K562 (cell line): ENCODE measurements at regions not wholly inside any gene's neighbourhood (a gene's known extent, or its start where the extent isn't known, plus 50 kb on each side); places are given as distances from the start of the nearest gene placed in this dataset.

Experiments used
- ATAC-seq: fragments of 200-7000 bp; cut with Tn5 transposase; 3 replicates; pipeline ENCODE4 v1.9.1; 2020; ENCODE audit warnings: moderate library complexity
- BruUV-seq: library from RNA; stranded (reverse); fragments of 400-500 nt; replicated peaks from 2 replicates; lab custom pipeline; 2021; lab: Mats Ljungman, UMichigan
- CTCF ChIA-PET: fragments of 300-600 bp; formaldehyde crosslinking; extraction: SDS; loops from one replicate; lab custom pipeline; 2021; ENCODE audit warnings: low intra/inter-chr PET ratio; lab: Yijun Ruan, JAX
- POLR2A ChIA-PET: fragments of 300-600, 350-650 bp; sonication (Branson Sonifier 250); formaldehyde crosslinking; extraction: SDS; loops from one replicate; lab custom pipeline; 2021; ENCODE audit warnings: antibody characterized with exemption, inconsistent platforms; lab: Yijun Ruan, JAX
- DNase-seq, 4 experiments: peaks; one replicate each; pipeline versions ENCODE4 v3.0.0 to v3.0.0-alpha.2; 2011 to 2018; ENCODE audit warnings: low spot score in 3 of 4, mixed read lengths in 3 of 4; ENCODE audit errors: extremely low read depth in 1 of 4
- FAIRE-seq: peaks from 2 replicates; lab custom pipeline; 2011; peaks lifted over from hg19 to GRCh38; lab: Jason Lieb, UNC
- H2AFZ ChIP-seq: 2 replicates; pipeline ENCODE4 v1.6.0; 2011; ENCODE audit warnings: low read depth, low read length, control low read depth, inconsistent platforms
- H3K27ac ChIP-seq: fragments of 200-600 bp; 3 replicates; pipeline ENCODE4 v1.8.0; 2011; ENCODE audit warnings: low read depth, mild to moderate bottlenecking, control low read depth, inconsistent platforms, low read length, moderate library complexity, mixed read lengths; ENCODE audit errors: extremely low read depth
- H3K27me3 ChIP-seq, 2 experiments: fragments of 300-600 bp in 1 of 2; 2 replicates in 1 of 2; 3 replicates in 1 of 2; pipeline versions ENCODE4 v1.6.0 to v1.8.0; 2011; ENCODE audit warnings: inconsistent platforms in 2 of 2, low read length in 2 of 2, mild to moderate bottlenecking in 1 of 2, mixed read lengths in 1 of 2, moderate library complexity in 1 of 2; ENCODE audit not compliant: control insufficient read depth in 2 of 2, insufficient read depth in 2 of 2
- H3K36me3 ChIP-seq: fragments of 300-600 bp; 3 replicates; pipeline ENCODE4 v1.8.0; 2011; ENCODE audit warnings: mild to moderate bottlenecking, low read length, inconsistent platforms; ENCODE audit not compliant: control insufficient read depth, insufficient read depth
- H3K4me1 ChIP-seq, 2 experiments: fragments of 200-600 bp in 1 of 2; replicated peaks in 1 of 2; 2 replicates in 1 of 2; 3 replicates in 1 of 2; pipeline versions ENCODE4 v1.5.1 to v1.8.0; 2011; ENCODE audit warnings: inconsistent platforms in 2 of 2, low read length in 2 of 2, mild to moderate bottlenecking in 1 of 2, mixed read lengths in 1 of 2, moderate library complexity in 1 of 2; ENCODE audit not compliant: control insufficient read depth in 2 of 2, insufficient read depth in 2 of 2
- H3K4me2 ChIP-seq: 2 replicates; pipeline ENCODE4 v1.6.1; 2011; ENCODE audit warnings: low read length, control low read depth, inconsistent platforms, mixed read lengths; ENCODE audit not compliant: insufficient read depth
- H3K4me3 ChIP-seq: fragments of 200-600 bp; sonication (generic), shearing (Covaris generic); 2 replicates; pipeline ENCODE4 v1.5.1; 2016; ENCODE audit warnings: control low read depth, inconsistent platforms
- H3K79me2 ChIP-seq: fragments of 200-600 bp; 3 replicates; pipeline ENCODE4 v1.8.0; 2011; ENCODE audit warnings: low read length, inconsistent platforms; ENCODE audit not compliant: control insufficient read depth, insufficient read depth
- H3K9ac ChIP-seq, 2 experiments: 2 replicates each; pipeline versions ENCODE4 v1.6.0 to v1.6.1; 2011; ENCODE audit warnings: low read depth in 2 of 2, low read length in 2 of 2, control low read depth in 1 of 2, inconsistent platforms in 1 of 2, mild to moderate bottlenecking in 1 of 2, mixed read lengths in 1 of 2; ENCODE audit not compliant: insufficient read depth in 1 of 2
- H3K9me1 ChIP-seq: one replicate; pipeline ENCODE4 v1.6.0; 2011; ENCODE audit warnings: inconsistent platforms, mild to moderate bottlenecking, low read length, moderate library complexity; ENCODE audit not compliant: control insufficient read depth, insufficient read depth
- H3K9me3 ChIP-seq: replicated peaks from 2 replicates; pipeline ENCODE4 v1.5.1; 2011; ENCODE audit warnings: low read depth, low read length, inconsistent platforms; ENCODE audit not compliant: control insufficient read depth, insufficient read depth
- H4K20me1 ChIP-seq: replicated peaks from 2 replicates; pipeline ENCODE4 v1.6.1; 2011; ENCODE audit warnings: low read length, inconsistent platforms, mixed read lengths; ENCODE audit not compliant: control insufficient read depth, insufficient read depth
- BMI1 ChIP-seq: fragments of 150-350 bp; IDR thresholded peaks from 2 replicates; pipeline ENCODE4 v1.6.1; 2014; ENCODE audit warnings: low read length
- BRF1 ChIP-seq: IDR thresholded peaks from 3 replicates; pipeline ENCODE4 v1.6.1; 2011; ENCODE audit warnings: borderline replicate concordance, mild to moderate bottlenecking; ENCODE audit not compliant: insufficient read length; ENCODE audit errors: extremely low read depth
- ELK1 ChIP-seq: sonication (generic); formaldehyde crosslinking; IDR thresholded peaks from 2 replicates; pipeline ENCODE4 v1.8.1; 2022; ENCODE audit warnings: missing genetic modification reagents
- GABPB2 ChIP-seq: fragments of 250-450 bp; sonication (Bioruptor Pico); conservative IDR thresholded peaks from 2 replicates; pipeline ENCODE4 v1.5.1; 2021; ENCODE audit warnings: mild to moderate bottlenecking
- HMGN3 ChIP-seq: IDR thresholded peaks from 2 replicates; pipeline ENCODE4 v1.6.1; 2011; ENCODE audit warnings: borderline replicate concordance, low read depth, mild to moderate bottlenecking, mixed read lengths, low read length; ENCODE audit not compliant: insufficient read length; ENCODE audit errors: extremely low read depth
- MBD2 ChIP-seq: sonication (generic); IDR thresholded peaks from 2 replicates; pipeline ENCODE4 v1.6.1; 2016; ENCODE audit warnings: low read depth, borderline replicate concordance
- RBM15 ChIP-seq: fragments of 200-400 bp; formaldehyde crosslinking; IDR thresholded peaks from 2 replicates; pipeline ENCODE4 v1.6.1; 2018; ENCODE audit warnings: mild to moderate bottlenecking, low read length, moderate library complexity; ENCODE audit not compliant: insufficient read depth
- SUPT5H ChIP-seq: fragments of 450-650 bp; IDR thresholded peaks from 2 replicates; pipeline ENCODE4 v1.6.1; 2016
- TEAD4 ChIP-seq, 2 experiments: sonication (generic) in 1 of 2; formaldehyde crosslinking in 1 of 2; IDR thresholded peaks; 2 replicates each; pipeline versions ENCODE4 v1.6.1 to v1.8.0; 2012 to 2022; ENCODE audit warnings: borderline replicate concordance in 1 of 2, inconsistent platforms in 1 of 2, low read length in 1 of 2, mild to moderate bottlenecking in 1 of 2, missing genetic modification reagents in 1 of 2
- XRCC4 ChIP-seq: IDR thresholded peaks from one replicate; pipeline ENCODE4 v1.6.1; 2011; ENCODE audit not compliant: insufficient read depth, insufficient read length; ENCODE audit errors: extremely low read depth
- ZBTB43 ChIP-seq: sonication (generic); formaldehyde crosslinking; IDR thresholded peaks from 2 replicates; pipeline ENCODE4 v1.8.0; 2023; ENCODE audit warnings: mild to moderate bottlenecking, missing genetic modification reagents
- ZFP91 ChIP-seq: sonication (generic); formaldehyde crosslinking; IDR thresholded peaks from 2 replicates; pipeline ENCODE4 v1.8.0; 2022; ENCODE audit warnings: mild to moderate bottlenecking, missing genetic modification reagents
- ZNF253 ChIP-seq: fragments of 250-450 bp; sonication (Bioruptor Pico); conservative IDR thresholded peaks from 2 replicates; pipeline ENCODE4 v1.6.1; 2021; ENCODE audit warnings: mild to moderate bottlenecking
- ZNF785 ChIP-seq: fragments of 250-450 bp; sonication (Bioruptor Pico); IDR thresholded peaks from 2 replicates; pipeline ENCODE4 v1.4.0; 2020; ENCODE audit warnings: mild to moderate bottlenecking
- WGBS: fragments of 100-300 bp; shearing (Covaris generic); methylation state at CpG from one replicate; pipeline ENCODE4 v1.1.6; 2016; ENCODE audit warnings: low coverage, mixed read lengths; ENCODE audit not compliant: insufficient coverage; ENCODE audit errors: missing lambda C conversion rate; 5-methylcytosine and 5-hydroxymethylcytosine counted together
- in situ Hi-C: fragments of 300-500 bp; cut with MboI; formaldehyde crosslinking; loops from 4 replicates; pipeline ENCODE4 v1.15.0; 2018; ENCODE audit warnings: inconsistent platforms, mixed read lengths
- intact Hi-C: fragments of 100-400 bp; cut with micrococcal nuclease; formaldehyde crosslinking; loops from 2 replicates; pipeline ENCODE4 v1.14.2; 2022

- ChIA-PET CTCF (no interaction called here), POLR2A (no interaction called here)
- no TSS peak for BruUV-seq
- no peak overlapping the region for H3K9ac ChIP-seq
- ATAC-seq (no peak), FAIRE-seq (no peak), DNase-seq (no peak)
- 9% methylated on average over 2 of the region's 2 CpGs for WGBS
- H3K4me1 ChIP-seq, result no peaks in the 10 kb centered on the region
- no peaks in the 10 kb centered on the region for H3K79me2 ChIP-seq
- H4K20me1 ChIP-seq, result no peaks in the 10 kb centered on the region
- H3K4me3 ChIP-seq, result no peak overlapping the region
- TF ChIP-seq BRF1 (no peak), HMGN3 (no peak), ZNF253 (CRISPR knock-in tag) (no peak), RBM15 (no peak), MBD2 (no peak), ZBTB43 (no peak), ZFP91 (CRISPR knock-in tag) (no peak), TEAD4 (IDR thresholded peaks at IDR 0.05; ENCODE audit: low read length) (no peak), TEAD4 (CRISPR knock-in tag; IDR thresholded peaks at IDR 0.05; ENCODE audit: borderline replicate concordance) (no peak), ELK1 (CRISPR knock-in tag) (no peak), BMI1 (no peak), SUPT5H (no peak), XRCC4 (no peak), ZNF785 (CRISPR knock-in tag) (no peak), GABPB2 (CRISPR knock-in tag) (no peak)
- H3K4me2 ChIP-seq, result no peak overlapping the region
- H3K27ac ChIP-seq, result no peak overlapping the region
- 0 out of 2 replicates have a peak, but pooled peaks cover 2% of the 10 kb centered on the region for H3K9me3 ChIP-seq
- H2AFZ ChIP-seq, result no peak overlapping the region
- H3K36me3 ChIP-seq, result no peaks in the 10 kb centered on the region
- intact Hi-C loops, result no loop called here
- H3K27me3 ChIP-seq, result no peaks in the 10 kb centered on the region
- no peaks in the 10 kb centered on the region for H3K9me1 ChIP-seq
- in situ Hi-C loops, result no loop called here
These were observed 1544.2 kb upstream of the CDH6 start for GRCh38 chr5:29649321-29649720.
